ENCODE measurements at regions not wholly inside any gene's neighbourhood (a gene's known extent, or its start where the extent isn't known, plus 50 kb on each side); places are given as distances from the start of the nearest gene placed in this dataset.
"Not testable (repeated sequence)": the region's sequence is repeated elsewhere in the genome, so short reads cannot be mapped to it uniquely, and the experiment has no call there.

GRCh38 chr13:81078048-81078447 is 737.1 kb upstream of the SPRY2 start:
- H3K36me3 ChIP-seq (ENCODE audit: control insufficient read depth, insufficient read depth, low read length): no peaks in the 10 kb centered on the region
- TF ChIP-seq CTCF (IDR thresholded peaks at IDR 0.05; ENCODE audit: insufficient read depth, low read length, poor library complexity, severe bottlenecking): no peak
- H3K4me3 ChIP-seq (ENCODE audit: low read depth, low read length): no peak overlapping the region
- no peaks in the 10 kb centered on the region for H3K27me3 ChIP-seq (ENCODE audit: control insufficient read depth, insufficient read depth, low read length)
- DNase-seq (ENCODE audit: low read depth): no peak

- not testable (repeated sequence) for H3K27me3 ChIP-seq (ENCODE audit: control insufficient read depth, insufficient read depth, low read length); H3K36me3 ChIP-seq (ENCODE audit: control insufficient read depth, insufficient read depth, low read length); H3K4me3 ChIP-seq (ENCODE audit: low read depth, low read length); DNase-seq (ENCODE audit: low read depth)
Observed at GRCh38 chr13:81069822-81070221, 728.9 kb upstream of the SPRY2 start.

DNA sequence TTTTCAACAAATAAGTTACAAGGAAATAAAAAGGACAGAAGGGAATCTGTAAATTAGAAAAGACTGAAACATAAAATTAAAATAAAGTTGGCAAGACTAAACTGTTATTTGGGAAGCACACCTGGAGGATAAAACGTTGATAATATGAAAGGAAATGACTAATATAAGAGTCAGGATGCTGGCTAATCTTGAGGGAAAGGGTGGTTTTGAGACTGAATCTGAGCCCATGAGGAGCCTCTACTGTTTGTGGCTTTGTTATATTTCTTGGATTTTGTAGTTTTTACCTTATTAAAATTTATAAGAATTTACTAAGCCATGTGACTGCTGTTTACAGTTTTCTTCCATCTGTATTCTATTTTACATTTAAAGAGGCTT is 718.0 kb upstream of the SPRY2 start:
- Histone ChIP-seq H3K27me3 (ENCODE audit: control insufficient read depth, insufficient read depth, low read length) (no peaks in the 10 kb centered on the region), H3K4me3 (ENCODE audit: low read depth, low read length) (no peak overlapping the region), H3K36me3 (ENCODE audit: control insufficient read depth, insufficient read depth, low read length) (no peaks in the 10 kb centered on the region)
- DNase-seq (ENCODE audit: low read depth): no peak
- TF ChIP-seq CTCF (IDR thresholded peaks at IDR 0.05; ENCODE audit: insufficient read depth, low read length, poor library complexity, severe bottlenecking): no peak

- no peak for DNase-seq (ENCODE audit: low read depth)
- Histone ChIP-seq H3K36me3 (ENCODE audit: control insufficient read depth, insufficient read depth, low read length) (no peaks in the 10 kb centered on the region), H3K27me3 (ENCODE audit: control insufficient read depth, insufficient read depth, low read length) (no peaks in the 10 kb centered on the region), H3K4me3 (ENCODE audit: low read depth, low read length) (no peak overlapping the region)
- no peak for TF ChIP-seq CTCF (IDR thresholded peaks at IDR 0.05; ENCODE audit: insufficient read depth, low read length, poor library complexity, severe bottlenecking)
Observed at GRCh38 chr13:81058211-81058915, 717.4 kb upstream of the SPRY2 start.

GRCh38 chr13:81051873-81052272 is 710.9 kb upstream of the SPRY2 start:
- Histone ChIP-seq H3K36me3 (ENCODE audit: control insufficient read depth, insufficient read depth, low read length) (no peaks in the 10 kb centered on the region), H3K27me3 (ENCODE audit: control insufficient read depth, insufficient read depth, low read length) (no peaks in the 10 kb centered on the region), H3K4me3 (ENCODE audit: low read depth, low read length) (no peak overlapping the region)
- no peak for DNase-seq (ENCODE audit: low read depth)
- no peak for TF ChIP-seq CTCF (IDR thresholded peaks at IDR 0.05; ENCODE audit: insufficient read depth, low read length, poor library complexity, severe bottlenecking)

DNA sequence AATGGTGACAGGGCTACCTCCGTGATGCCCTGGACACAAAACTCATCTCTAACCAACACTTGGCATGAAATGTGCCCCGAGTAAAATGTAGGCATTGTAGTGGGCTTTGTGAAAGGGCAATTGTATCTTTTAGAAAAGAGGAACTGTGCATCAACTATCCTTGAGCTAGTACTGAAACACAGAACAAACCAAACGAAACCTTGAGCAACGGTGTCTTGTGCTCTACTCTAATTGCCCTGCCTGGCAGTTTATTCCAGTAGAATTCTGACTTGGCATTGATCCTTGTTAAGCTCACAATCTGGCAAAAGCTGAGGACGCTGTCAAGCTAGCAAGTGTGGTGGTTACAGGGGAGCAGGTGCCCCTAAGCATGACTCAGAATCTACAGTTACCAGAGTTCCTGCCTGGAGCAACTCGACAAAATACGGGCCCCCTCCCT is 707.1 kb upstream of the SPRY2 start:
- H3K4me3 ChIP-seq (ENCODE audit: low read depth, low read length): no peak overlapping the region
- TF ChIP-seq CTCF (IDR thresholded peaks at IDR 0.05; ENCODE audit: insufficient read depth, low read length, poor library complexity, severe bottlenecking): no peak

More for the DNA sequence above, 707.1 kb upstream of the SPRY2 start:
- no peak for DNase-seq (ENCODE audit: low read depth)
- Histone ChIP-seq H3K27me3 (ENCODE audit: control insufficient read depth, insufficient read depth, low read length) (no peaks in the 10 kb centered on the region), H3K36me3 (ENCODE audit: control insufficient read depth, insufficient read depth, low read length) (no peaks in the 10 kb centered on the region)
